GM18519 (cell line): ENCODE measurements at regions not wholly inside any gene's neighbourhood (a gene's known extent, or its start where the extent isn't known, plus 50 kb on each side); places are given as distances from the start of the nearest gene placed in this dataset.

Source experiments
- ATAC-seq: cut with Tn5 transposase; IDR thresholded peaks from one replicate; pipeline ENCODE4 v1.9.1; 2021; ENCODE audit warnings: mild to moderate bottlenecking, moderate library complexity; ENCODE audit not compliant: unreplicated experiment, low FRiP score

DNA sequence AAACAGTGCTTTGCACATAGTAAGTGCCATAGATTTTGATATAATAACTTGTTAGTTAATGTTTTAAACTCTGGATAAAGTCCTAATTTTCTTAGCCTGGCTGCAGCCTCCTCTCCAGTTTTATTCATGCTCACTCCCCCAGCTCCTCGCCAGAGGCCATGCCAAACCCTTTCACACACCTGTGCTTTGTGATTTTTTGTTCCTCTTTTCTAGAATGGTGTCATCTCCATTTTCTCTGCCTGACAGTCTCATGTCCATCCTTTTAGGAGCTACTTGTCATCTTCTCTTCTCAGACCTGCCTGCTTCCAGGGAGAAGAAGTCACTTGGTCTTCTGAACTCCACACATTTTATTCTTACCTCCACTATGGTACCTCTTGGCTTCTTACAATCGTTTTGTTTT, 55.8 kb upstream of the SPATA13 start:
- peak; percentile 62 for ATAC-seq

GRCh38 chr13:24106429-24106828, 54.1 kb upstream of the SPATA13 start:
- no peak for ATAC-seq

DNA sequence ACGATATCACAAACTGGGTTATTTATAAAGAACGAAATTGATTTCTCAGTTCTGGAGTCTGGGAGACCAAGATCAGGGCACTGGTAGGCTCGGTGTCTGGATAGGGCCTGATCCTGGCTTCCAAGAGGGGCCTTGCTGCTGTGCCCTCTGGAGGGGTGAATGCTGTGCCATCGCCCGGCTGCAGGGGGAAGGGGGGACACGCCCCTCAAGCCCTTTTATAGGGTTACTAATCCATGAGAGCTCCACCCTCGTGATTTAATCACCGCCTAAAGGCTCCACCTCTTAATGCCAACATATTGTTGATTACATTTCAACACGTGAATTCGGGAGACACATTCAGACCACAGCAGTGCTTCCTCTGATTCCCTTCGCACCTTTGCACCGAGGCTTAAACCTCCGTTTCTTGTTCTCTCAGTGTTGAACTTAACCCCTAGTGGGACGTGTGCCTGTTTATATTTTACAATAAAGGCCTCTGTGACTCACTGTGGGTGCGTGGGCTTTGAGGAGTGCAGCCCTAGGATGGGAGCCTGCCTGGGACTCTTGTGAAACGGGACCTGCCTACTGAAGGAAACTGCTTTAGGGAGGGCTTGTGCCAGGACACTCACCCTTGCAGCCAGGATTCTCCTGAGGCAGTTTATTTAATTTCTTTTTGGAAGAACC, 52.4 kb upstream of the SPATA13 start:
- no peak for ATAC-seq

- ATAC-seq, result no peak
Measured at GRCh38 chr13:24108615-24108965, 51.9 kb upstream of the SPATA13 start.

DNA sequence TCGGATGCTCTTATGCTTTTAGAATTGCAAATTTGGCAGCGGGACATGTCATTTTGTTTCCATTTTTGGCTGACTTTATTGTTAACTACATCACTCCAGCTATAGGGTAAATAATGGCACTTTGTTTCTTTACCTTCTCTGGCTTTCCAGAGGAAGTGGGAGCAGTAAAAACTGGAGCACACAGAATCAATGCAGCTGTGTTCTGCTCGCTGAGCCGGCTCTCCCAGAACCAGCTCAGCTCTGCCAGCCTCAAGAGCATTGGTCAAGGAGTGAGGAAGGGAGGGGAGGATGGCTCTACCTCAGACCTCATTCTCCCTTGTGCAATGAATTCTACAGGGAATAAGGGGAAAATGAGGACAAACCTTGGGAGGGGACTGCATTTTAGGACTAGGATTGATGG, 50.5 kb upstream of the SPATA13 start:
- ATAC-seq, result no peak
